ENCODE measurements at regions not wholly inside any gene's neighbourhood (a gene's known extent, or its start where the extent isn't known, plus 50 kb on each side); places are given as distances from the start of the nearest gene placed in this dataset.

DNA sequence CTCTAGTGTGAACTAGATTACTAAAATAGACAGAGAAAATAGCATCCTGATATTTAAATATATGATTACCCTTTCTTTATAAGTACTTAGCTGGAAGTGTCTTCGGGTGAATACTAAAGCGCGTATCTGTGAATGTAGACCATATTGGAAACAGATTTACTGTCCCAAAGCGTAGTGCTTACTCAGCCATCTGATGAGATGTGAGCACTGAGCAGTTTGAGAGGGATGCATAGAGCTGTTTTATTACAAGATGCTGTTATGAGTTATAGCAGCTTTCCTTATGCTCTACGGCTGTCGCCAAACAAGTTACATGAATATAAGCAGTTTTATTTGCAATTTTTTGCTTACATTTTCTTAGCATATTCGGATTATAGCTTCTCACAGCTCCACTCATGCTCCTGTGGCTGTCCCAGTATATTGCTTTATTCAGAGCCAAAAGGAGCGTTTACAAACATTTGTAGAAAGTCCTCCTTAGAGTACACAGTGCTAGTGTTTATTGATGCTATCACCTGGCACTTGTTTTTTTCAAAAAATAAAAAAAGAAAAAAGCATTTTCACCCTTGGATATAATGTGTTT is 981.4 kb upstream of the WWC1 start:
- TF ChIP-seq CTCF (IDR thresholded peaks at IDR 0.05; ENCODE audit: poor library complexity) (no peak), EZH2phosphoT487 (IDR thresholded peaks at IDR 0.05; ENCODE audit: low read depth, severe bottlenecking, unreplicated experiment) (no peak), EZH2 (IDR thresholded peaks at IDR 0.05; ENCODE audit: borderline replicate concordance) (no peak)

All from hepatocyte (in vitro differentiated cells).